ENCODE measurements at regions not wholly inside any gene's neighbourhood (a gene's known extent, or its start where the extent isn't known, plus 50 kb on each side); places are given as distances from the start of the nearest gene placed in this dataset.

- no peak for TF ChIP-seq CTCF (IDR thresholded peaks at IDR 0.05; ENCODE audit: extremely low read depth, missing control alignments)
- no peak for DNase-seq (ENCODE audit: low spot score)
These were observed 183.3 kb downstream of the DEPDC1B start for GRCh38 chr5:60516688-60517087.

GRCh38 chr5:60514152-60514551 is 185.8 kb downstream of the DEPDC1B start:
- TF ChIP-seq CTCF (IDR thresholded peaks at IDR 0.05; ENCODE audit: extremely low read depth, missing control alignments) = no peak
- DNase-seq (ENCODE audit: low spot score) = no peak

- no peak for DNase-seq (ENCODE audit: low spot score)
- no peak for TF ChIP-seq CTCF (IDR thresholded peaks at IDR 0.05; ENCODE audit: extremely low read depth, missing control alignments)
These were observed 187.8 kb downstream of the DEPDC1B start for GRCh38 chr5:60512117-60512516.

GRCh38 chr5:60510663-60511062 is 189.3 kb downstream of the DEPDC1B start:
- no peak for TF ChIP-seq CTCF (IDR thresholded peaks at IDR 0.05; ENCODE audit: extremely low read depth, missing control alignments)
- no peak for DNase-seq (ENCODE audit: low spot score)

- no peak for TF ChIP-seq CTCF (IDR thresholded peaks at IDR 0.05; ENCODE audit: extremely low read depth, missing control alignments)
- DNase-seq (ENCODE audit: low spot score) = no peak
These were observed 189.9 kb downstream of the DEPDC1B start for GRCh38 chr5:60510049-60510448.

- no peak for TF ChIP-seq CTCF (IDR thresholded peaks at IDR 0.05; ENCODE audit: extremely low read depth, missing control alignments)
- DNase-seq (ENCODE audit: low spot score) = no peak
These were observed 190.4 kb downstream of the DEPDC1B start for GRCh38 chr5:60509519-60509918.

- DNase-seq (ENCODE audit: low spot score) = no peak
- TF ChIP-seq CTCF (IDR thresholded peaks at IDR 0.05; ENCODE audit: extremely low read depth, missing control alignments) = no peak
These were observed 192.3 kb downstream of the DEPDC1B start for GRCh38 chr5:60507687-60508086.

Data from GM20000 (cell line).